Endothelial cell of umbilical vein (primary cell): ENCODE measurements at regions not wholly inside any gene's neighbourhood (a gene's known extent, or its start where the extent isn't known, plus 50 kb on each side); places are given as distances from the start of the nearest gene placed in this dataset.

Source experiments
- BruUV-seq: library from RNA; stranded (reverse); fragments of 400-500 nt; replicated peaks from 2 replicates; lab custom pipeline; 2021; lab: Mats Ljungman, UMichigan
- CTCF ChIA-PET: fragments of 300-600, 350-600 bp; sonication (Branson Sonifier 250); formaldehyde crosslinking; loops from one replicate; lab custom pipeline; 2021; ENCODE audit warnings: antibody characterized with exemption, inconsistent platforms; lab: Charles Lee
- POLR2A ChIA-PET: fragments of 300-600, 350-600 bp; sonication (Branson Sonifier 250); formaldehyde crosslinking; loops from one replicate; lab custom pipeline; 2021; ENCODE audit warnings: antibody characterized with exemption, inconsistent platforms; lab: Charles Lee
- DNase-seq: peaks from one replicate; pipeline ENCODE4 v3.0.0-alpha.2; 2011; ENCODE audit warnings: low read depth, low spot score
- FAIRE-seq: peaks from 2 replicates; lab custom pipeline; 2011; peaks lifted over from hg19 to GRCh38; lab: Jason Lieb, UNC
- H2AFZ ChIP-seq: 2 replicates; pipeline ENCODE4 v1.6.0; 2012; ENCODE audit warnings: low read depth, low read length, control low read depth, inconsistent platforms
- H3K27ac ChIP-seq: 2 replicates; pipeline ENCODE4 v1.5.1; 2011; ENCODE audit warnings: low read depth, mild to moderate bottlenecking, control low read depth, low read length, moderate library complexity; ENCODE audit not compliant: insufficient read depth
- H3K27me3 ChIP-seq, 2 experiments: 2 replicates each; pipeline versions ENCODE4 v1.6.0 to v1.6.1; 2011; ENCODE audit warnings: low read length in 2 of 2, mixed read lengths in 1 of 2; ENCODE audit not compliant: control insufficient read depth in 2 of 2, insufficient read depth in 2 of 2
- H3K36me3 ChIP-seq, 2 experiments: 2 replicates in 1 of 2; 3 replicates in 1 of 2; pipeline ENCODE4 v1.5.1; 2011; ENCODE audit warnings: low read length in 2 of 2, mild to moderate bottlenecking in 1 of 2, moderate library complexity in 1 of 2; ENCODE audit not compliant: control insufficient read depth in 2 of 2, insufficient read depth in 2 of 2; ENCODE audit errors: extremely low read depth in 1 of 2
- H3K4me1 ChIP-seq: 3 replicates; pipeline ENCODE4 v1.5.1; 2011; ENCODE audit warnings: mild to moderate bottlenecking, low read length; ENCODE audit not compliant: control insufficient read depth, insufficient read depth; ENCODE audit errors: extremely low read depth
- H3K4me2 ChIP-seq: 2 replicates; pipeline ENCODE4 v1.6.1; 2011; ENCODE audit warnings: low read length, control low read depth, mixed read lengths; ENCODE audit not compliant: insufficient read depth
- H3K4me3 ChIP-seq, 3 experiments: fragments of 200-600 bp in 1 of 3; sonication (generic), shearing (Covaris generic) in 1 of 3; replicated peaks in 1 of 3; 2 replicates each; pipeline ENCODE4 v1.5.1; 2011 to 2016; ENCODE audit warnings: control low read depth in 3 of 3, low read length in 3 of 3, mild to moderate bottlenecking in 2 of 3, inconsistent platforms in 1 of 3, low read depth in 1 of 3, moderate library complexity in 1 of 3; ENCODE audit not compliant: insufficient read depth in 1 of 3
- H3K79me2 ChIP-seq: 2 replicates; pipeline ENCODE4 v1.6.0; 2012; ENCODE audit warnings: low read length, inconsistent platforms; ENCODE audit not compliant: control insufficient read depth, insufficient read depth
- H3K9ac ChIP-seq: replicated peaks from 2 replicates; pipeline ENCODE3; 2011; ENCODE audit warnings: low read length, control low read depth; ENCODE audit not compliant: insufficient read depth; ENCODE audit errors: extremely low read depth
- H3K9me1 ChIP-seq: replicated peaks from 3 replicates; pipeline ENCODE4 v1.6.0; 2011; ENCODE audit warnings: mild to moderate bottlenecking, low read length; ENCODE audit not compliant: control insufficient read depth, insufficient read depth; ENCODE audit errors: extremely low read depth
- H3K9me3 ChIP-seq: replicated peaks from 2 replicates; pipeline ENCODE4 v1.5.1; 2012; ENCODE audit warnings: low read length, inconsistent platforms; ENCODE audit not compliant: control insufficient read depth, insufficient read depth
- H4K20me1 ChIP-seq: replicated peaks from 2 replicates; pipeline ENCODE3; 2011; ENCODE audit warnings: mild to moderate bottlenecking, low read length; ENCODE audit not compliant: control insufficient read depth, insufficient read depth; ENCODE audit errors: extremely low read depth
- EZH2 ChIP-seq: IDR thresholded peaks from 2 replicates; pipeline ENCODE4 v1.6.1; 2012; ENCODE audit warnings: borderline replicate concordance, low read depth, mild to moderate bottlenecking, moderate library complexity, low read length, inconsistent platforms; ENCODE audit not compliant: severe bottlenecking
- FOS ChIP-seq: IDR thresholded peaks from 2 replicates; pipeline ENCODE4 v1.6.1; 2011; ENCODE audit warnings: mild to moderate bottlenecking, low read length, moderate library complexity, borderline replicate concordance; ENCODE audit not compliant: insufficient read depth
- GATA2 ChIP-seq: IDR thresholded peaks from 2 replicates; pipeline ENCODE4 v1.7.0; 2011; ENCODE audit warnings: low read depth, mild to moderate bottlenecking, moderate library complexity, mixed read lengths, low read length; ENCODE audit not compliant: insufficient read length, insufficient read depth
- JUN ChIP-seq: IDR thresholded peaks from 2 replicates; pipeline ENCODE4 v1.6.1; 2011; ENCODE audit warnings: borderline replicate concordance, low read depth; ENCODE audit not compliant: insufficient read length, insufficient read depth
- MYC ChIP-seq: IDR thresholded peaks from one replicate; pipeline ENCODE4 v1.6.1; 2011; ENCODE audit warnings: mild to moderate bottlenecking, low read depth, low read length
- POLR2A ChIP-seq: IDR thresholded peaks from 2 replicates; pipeline ENCODE4 v1.6.1; 2012; ENCODE audit warnings: low read depth, mild to moderate bottlenecking, control low read depth, low read length
- POLR2AphosphoS5 ChIP-seq: IDR thresholded peaks from 2 replicates; pipeline ENCODE4 v1.6.1; 2012; ENCODE audit warnings: low read depth, mild to moderate bottlenecking, control low read depth, low read length, moderate library complexity; ENCODE audit not compliant: insufficient read depth
- dilution Hi-C: fragments of 300-500 bp; cut with MboI; formaldehyde crosslinking; loops from one replicate; pipeline ENCODE4 v1.15.0; 2019; ENCODE audit warnings: low sequenced_read_pairs; ENCODE audit not compliant: extremely low pct_ligation_motif_present
- intact Hi-C: fragments of 100-400 bp; cut with micrococcal nuclease; formaldehyde crosslinking; loops from one replicate; pipeline ENCODE4 v1.10.0; 2022
- TF ChIP-seq, protein P1 (sequence below): IDR thresholded peaks from 2 replicates; pipeline ENCODE4 v1.6.1; 2011; ENCODE audit not compliant: insufficient read depth, insufficient read length
- TF ChIP-seq, protein P2 (sequence below), 2 donors: IDR thresholded peaks; 1 replicate in 1 of 2; 2 replicates in 1 of 2; pipeline ENCODE4 v1.5.1; 2011; ENCODE audit warnings: low read length in 2 of 2, mild to moderate bottlenecking in 2 of 2, moderate library complexity in 2 of 2, control low read depth in 1 of 2, inconsistent platforms in 1 of 2, low read depth in 1 of 2; ENCODE audit not compliant: insufficient read depth in 1 of 2; ENCODE audit errors: extremely low read depth in 1 of 2

DNA sequence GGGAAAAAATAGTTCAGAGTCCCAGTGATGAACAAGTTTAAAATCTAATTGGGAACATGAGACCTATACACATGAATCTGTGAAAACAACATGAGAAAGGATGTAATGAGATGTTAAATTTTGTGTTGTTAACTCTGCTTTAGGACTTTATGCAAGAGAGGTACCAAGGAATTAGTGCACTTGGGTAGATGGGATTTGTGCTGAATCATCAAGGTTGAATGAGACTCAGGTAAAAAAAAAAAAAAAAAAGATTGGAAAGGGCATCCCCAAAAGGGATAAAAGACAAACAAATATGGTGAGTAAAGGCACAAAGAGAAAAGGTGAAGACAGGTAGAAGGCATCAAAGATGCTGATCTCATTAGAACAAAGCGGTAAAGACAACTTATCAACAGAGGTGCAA lies 644.4 kb downstream of the CBLN4 start:
- H3K9me3 ChIP-seq = peaks cover 4% of the 10 kb centered on the region
- FAIRE-seq (no peak), DNase-seq (no peak)
- dilution Hi-C loops = no loop called here
- TF ChIP-seq POLR2AphosphoS5 (no peak), MYC (no peak), POLR2A (no peak), EZH2 (no peak), GATA2 (no peak), FOS (no peak)
- TF ChIP-seq, protein P1, sequence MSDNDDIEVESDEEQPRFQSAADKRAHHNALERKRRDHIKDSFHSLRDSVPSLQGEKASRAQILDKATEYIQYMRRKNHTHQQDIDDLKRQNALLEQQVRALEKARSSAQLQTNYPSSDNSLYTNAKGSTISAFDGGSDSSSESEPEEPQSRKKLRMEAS = no peak
- ChIA-PET CTCF (no interaction called here), POLR2A (no interaction called here)
- H3K9ac ChIP-seq = no peak overlapping the region
- intact Hi-C loops = no loop called here
- no peak overlapping the region for H3K27ac ChIP-seq
- H3K9me1 ChIP-seq = no peaks in the 10 kb centered on the region
- no peaks in the 10 kb centered on the region for H3K36me3 ChIP-seq
- H4K20me1 ChIP-seq = no peaks in the 10 kb centered on the region
- no peak overlapping the region for H3K4me3 ChIP-seq
- no peak overlapping the region for H3K4me2 ChIP-seq
- no peaks in the 10 kb centered on the region for H3K27me3 ChIP-seq
- H2AFZ ChIP-seq = no peak overlapping the region
- no TSS peak for BruUV-seq
- no peaks in the 10 kb centered on the region for H3K4me1 ChIP-seq
- no peaks in the 10 kb centered on the region for H3K79me2 ChIP-seq

DNA sequence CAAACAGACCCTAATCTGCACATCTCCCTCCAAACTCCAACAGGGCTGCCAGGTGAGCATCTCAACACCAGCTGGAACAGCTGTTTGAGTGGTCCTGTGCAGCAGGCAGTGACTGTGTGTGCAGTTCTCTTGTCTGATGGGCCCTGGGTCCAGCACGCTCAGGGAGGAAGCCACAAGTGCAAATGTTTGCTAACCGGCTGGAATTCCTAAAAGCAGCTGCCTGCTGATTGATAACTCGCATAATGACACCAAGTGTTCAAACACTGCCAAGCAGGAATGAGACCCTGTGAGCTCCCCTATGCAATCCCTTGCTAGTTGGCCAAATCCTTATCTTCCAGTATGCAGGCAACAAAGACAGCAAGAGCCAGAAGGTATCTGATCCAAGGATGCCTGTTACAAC lies 650.6 kb downstream of the CBLN4 start:
- Histone ChIP-seq H3K4me1 (no peaks in the 10 kb centered on the region), H2AFZ (no peak overlapping the region), H4K20me1 (no peaks in the 10 kb centered on the region), H3K27me3 (no peaks in the 10 kb centered on the region), H3K27ac (no peak overlapping the region), H3K9me3 (no peaks in the 10 kb centered on the region), H3K4me3 (no peak overlapping the region), H3K79me2 (no peaks in the 10 kb centered on the region), H3K9me1 (no peaks in the 10 kb centered on the region), H3K4me2 (no peak overlapping the region), H3K9ac (no peak overlapping the region), H3K36me3 (no peaks in the 10 kb centered on the region)
- no peak for DNase-seq
- FAIRE-seq = no peak
- ChIA-PET POLR2A (no interaction called here), CTCF (no interaction called here)
- TF ChIP-seq GATA2 (no peak), POLR2AphosphoS5 (no peak), JUN (no peak), POLR2A (no peak), MYC (no peak), EZH2 (no peak), FOS (no peak)
- TF ChIP-seq, protein P2, sequence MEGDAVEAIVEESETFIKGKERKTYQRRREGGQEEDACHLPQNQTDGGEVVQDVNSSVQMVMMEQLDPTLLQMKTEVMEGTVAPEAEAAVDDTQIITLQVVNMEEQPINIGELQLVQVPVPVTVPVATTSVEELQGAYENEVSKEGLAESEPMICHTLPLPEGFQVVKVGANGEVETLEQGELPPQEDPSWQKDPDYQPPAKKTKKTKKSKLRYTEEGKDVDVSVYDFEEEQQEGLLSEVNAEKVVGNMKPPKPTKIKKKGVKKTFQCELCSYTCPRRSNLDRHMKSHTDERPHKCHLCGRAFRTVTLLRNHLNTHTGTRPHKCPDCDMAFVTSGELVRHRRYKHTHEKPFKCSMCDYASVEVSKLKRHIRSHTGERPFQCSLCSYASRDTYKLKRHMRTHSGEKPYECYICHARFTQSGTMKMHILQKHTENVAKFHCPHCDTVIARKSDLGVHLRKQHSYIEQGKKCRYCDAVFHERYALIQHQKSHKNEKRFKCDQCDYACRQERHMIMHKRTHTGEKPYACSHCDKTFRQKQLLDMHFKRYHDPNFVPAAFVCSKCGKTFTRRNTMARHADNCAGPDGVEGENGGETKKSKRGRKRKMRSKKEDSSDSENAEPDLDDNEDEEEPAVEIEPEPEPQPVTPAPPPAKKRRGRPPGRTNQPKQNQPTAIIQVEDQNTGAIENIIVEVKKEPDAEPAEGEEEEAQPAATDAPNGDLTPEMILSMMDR (IDR thresholded peaks at IDR 0.05; ENCODE audit: extremely low read depth in 1 of 2, insufficient read depth in 1 of 2, low read depth in 1 of 2, low read length in 2 of 2) = no peak
- TF ChIP-seq, protein P1 = no peak
- intact Hi-C loops (no loop called here), dilution Hi-C loops (no loop called here)
- no TSS peak for BruUV-seq
